ELR (cell line): ENCODE measurements at regions not wholly inside any gene's neighbourhood (a gene's known extent, or its start where the extent isn't known, plus 50 kb on each side); places are given as distances from the start of the nearest gene placed in this dataset.

ENCODE experiments used
- DNase-seq: peaks from one replicate; pipeline ENCODE4 v3.0.0-alpha.2; 2015; ENCODE audit warnings: low read depth

- DNase-seq = no peak
Observed at GRCh38 chr9:129240581-129241211, 62.6 kb upstream of the IER5L start.

GRCh38 chr9:129239946-129240490 lies 62.0 kb upstream of the IER5L start:
- no peak for DNase-seq

- no peak for DNase-seq
Observed at GRCh38 chr9:129237803-129238202, 59.7 kb upstream of the IER5L start.

- DNase-seq = peak; percentile 76
Observed at GRCh38 chr9:129237164-129237611, 59.1 kb upstream of the IER5L start.

- DNase-seq = no peak
Observed at GRCh38 chr9:129236441-129237145, 58.5 kb upstream of the IER5L start.

GRCh38 chr9:129235931-129236331 lies 57.9 kb upstream of the IER5L start:
- DNase-seq = no peak

GRCh38 chr9:129235041-129235930 lies 57.2 kb upstream of the IER5L start:
- no peak for DNase-seq

- DNase-seq = no peak
Observed at GRCh38 chr9:129234491-129234890, 56.4 kb upstream of the IER5L start.

GRCh38 chr9:129232839-129233591 lies 55.0 kb upstream of the IER5L start:
- no peak for DNase-seq

GRCh38 chr9:129231759-129232158 lies 53.7 kb upstream of the IER5L start:
- DNase-seq = no peak

- no peak for DNase-seq
Observed at GRCh38 chr9:129231022-129231739, 53.1 kb upstream of the IER5L start.

GRCh38 chr9:129230302-129230701 lies 52.2 kb upstream of the IER5L start:
- no peak for DNase-seq
